OCI-LY1 (cell line): ENCODE measurements at regions not wholly inside any gene's neighbourhood (a gene's known extent, or its start where the extent isn't known, plus 50 kb on each side); places are given as distances from the start of the nearest gene placed in this dataset.

ENCODE experiments used
- EZH2 ChIP-seq: fragments of 200-600 bp; sonication (generic), shearing (Covaris generic); IDR thresholded peaks from 2 replicates; pipeline ENCODE4 v1.8.0; 2017; ENCODE audit warnings: borderline replicate concordance, mixed run types, mild to moderate bottlenecking, antibody characterized with exemption, low read length, moderate library complexity, mixed read lengths
- TF ChIP-seq, protein P1 (sequence below): fragments of 200-600 bp; sonication (generic), shearing (Covaris generic); IDR thresholded peaks from 2 replicates; pipeline ENCODE4 v1.5.1; 2017; ENCODE audit warnings: mild to moderate bottlenecking, antibody characterized with exemption, low read length, moderate library complexity, mixed read lengths

DNA sequence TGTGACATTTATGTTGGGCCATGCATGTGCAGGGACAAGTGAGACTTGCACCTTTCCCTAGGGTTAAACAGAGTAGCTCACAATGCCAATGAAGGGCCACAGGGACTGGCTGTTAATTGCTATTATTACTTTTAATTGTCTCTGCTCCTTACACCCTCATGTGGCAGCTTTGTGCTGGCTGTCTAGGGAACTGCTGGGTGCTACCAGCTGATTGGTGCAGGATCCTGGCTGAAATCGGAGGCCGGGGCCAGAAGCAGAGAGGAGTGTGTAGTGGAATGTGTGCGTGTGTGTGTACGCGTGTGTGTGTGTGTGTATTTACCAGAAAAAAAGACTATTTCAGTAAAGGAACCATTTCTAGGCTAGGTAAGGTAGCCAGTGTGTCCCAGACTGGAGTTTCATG lies 302.5 kb downstream of the CTTN start:
- TF ChIP-seq, protein P1, sequence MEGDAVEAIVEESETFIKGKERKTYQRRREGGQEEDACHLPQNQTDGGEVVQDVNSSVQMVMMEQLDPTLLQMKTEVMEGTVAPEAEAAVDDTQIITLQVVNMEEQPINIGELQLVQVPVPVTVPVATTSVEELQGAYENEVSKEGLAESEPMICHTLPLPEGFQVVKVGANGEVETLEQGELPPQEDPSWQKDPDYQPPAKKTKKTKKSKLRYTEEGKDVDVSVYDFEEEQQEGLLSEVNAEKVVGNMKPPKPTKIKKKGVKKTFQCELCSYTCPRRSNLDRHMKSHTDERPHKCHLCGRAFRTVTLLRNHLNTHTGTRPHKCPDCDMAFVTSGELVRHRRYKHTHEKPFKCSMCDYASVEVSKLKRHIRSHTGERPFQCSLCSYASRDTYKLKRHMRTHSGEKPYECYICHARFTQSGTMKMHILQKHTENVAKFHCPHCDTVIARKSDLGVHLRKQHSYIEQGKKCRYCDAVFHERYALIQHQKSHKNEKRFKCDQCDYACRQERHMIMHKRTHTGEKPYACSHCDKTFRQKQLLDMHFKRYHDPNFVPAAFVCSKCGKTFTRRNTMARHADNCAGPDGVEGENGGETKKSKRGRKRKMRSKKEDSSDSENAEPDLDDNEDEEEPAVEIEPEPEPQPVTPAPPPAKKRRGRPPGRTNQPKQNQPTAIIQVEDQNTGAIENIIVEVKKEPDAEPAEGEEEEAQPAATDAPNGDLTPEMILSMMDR = no peak
- TF ChIP-seq EZH2 = no peak
